Gastroesophageal sphincter (tissue), 4 donors: ENCODE measurements at regions not wholly inside any gene's neighbourhood (a gene's known extent, or its start where the extent isn't known, plus 50 kb on each side); places are given as distances from the start of the nearest gene placed in this dataset.

Experiments used
- ATAC-seq: fragments of 150-250 bp; one replicate; pipeline ENCODE4 v1.9.1; 2016; ENCODE audit warnings: mild to moderate bottlenecking, moderate library complexity
- H3K27ac ChIP-seq, 4 donors: fragments of 200-600 bp; sonication (generic) in 3 of 4; 1 replicate in 3 of 4; 2 replicates in 1 of 4; pipeline ENCODE4 v1.5.1; 2016 to 2019
- H3K27me3 ChIP-seq: fragments of 200-600 bp; sonication (generic); one replicate; pipeline ENCODE4 v1.5.1; 2019
- H3K36me3 ChIP-seq, 2 donors: fragments of 200-600 bp; sonication (generic); one replicate each; pipeline ENCODE4 v1.5.1; 2019; ENCODE audit warnings: control low read depth in 1 of 2
- H3K4me1 ChIP-seq, 3 donors: fragments of 200-600 bp; sonication (generic); 1 replicate in 2 of 3; 2 replicates in 1 of 3; pipeline ENCODE4 v1.5.1; 2016 to 2019; ENCODE audit warnings: control low read depth in 2 of 3
- H3K4me3 ChIP-seq, 2 donors: fragments of 200-600 bp; sonication (generic); one replicate each; pipeline ENCODE4 v1.5.1; 2019; ENCODE audit warnings: mild to moderate bottlenecking in 1 of 2, moderate library complexity in 1 of 2
- H3K9me3 ChIP-seq, 3 donors: fragments of 200-600 bp; sonication (generic); one replicate each; pipeline ENCODE4 v1.5.1; 2017 to 2019; ENCODE audit warnings: control low read depth in 2 of 3
- CTCF ChIP-seq, 4 experiments: fragments of 200-600 bp in 2 of 4; fragments of 450-650 bp in 2 of 4; sonication (generic) in 1 of 4; IDR thresholded peaks; one replicate each; pipeline ENCODE4 v1.5.1; 2017 to 2019; ENCODE audit warnings: antibody characterized with exemption in 4 of 4, mild to moderate bottlenecking in 2 of 4, moderate library complexity in 2 of 4
- EP300 ChIP-seq: sonication (generic); formaldehyde crosslinking; IDR thresholded peaks from one replicate; pipeline ENCODE4 v1.6.1; 2017; ENCODE audit warnings: antibody characterized with exemption, mild to moderate bottlenecking
- POLR2A ChIP-seq, 2 donors: fragments of 450-650 bp; IDR thresholded peaks; one replicate each; pipeline ENCODE4 v1.6.1; 2017; ENCODE audit warnings: antibody characterized with exemption in 2 of 2, mild to moderate bottlenecking in 2 of 2, moderate library complexity in 1 of 2
- POLR2AphosphoS5 ChIP-seq: sonication (generic); formaldehyde crosslinking; IDR thresholded peaks from one replicate; pipeline ENCODE4 v1.6.1; 2017; ENCODE audit warnings: antibody characterized with exemption
- WGBS, 2 donors: methylation state at CpG; one replicate each; pipeline ENCODE4 v1.1.5; 2018; ENCODE audit warnings: low coverage in 1 of 2; 5-methylcytosine and 5-hydroxymethylcytosine counted together

- TF ChIP-seq POLR2A (IDR thresholded peaks at IDR 0.05) (no peak), CTCF (IDR thresholded peaks at IDR 0.05) (no peak), POLR2AphosphoS5 (no peak)
- H3K9me3 ChIP-seq = no peaks in the 10 kb centered on the region
- no peaks in the 10 kb centered on the region for H3K27me3 ChIP-seq
- 0 to 2% methylated on average over 2 of the region's 2 CpGs for WGBS, 2 donors
- no peak for ATAC-seq
- no peaks in the 10 kb centered on the region for H3K36me3 ChIP-seq
- peaks cover 0 to 5% (median 0%) of the 10 kb centered on the region in 3 donors for H3K4me1 ChIP-seq
- peak overlapping the region in 1 of 4 donors; percentile 53 for H3K27ac ChIP-seq
- no peak overlapping the region for H3K4me3 ChIP-seq
Observed at GRCh38 chr13:102487330-102487729, 85.5 kb upstream of the FGF14 start.

GRCh38 chr13:102484329-102484728 is 82.5 kb upstream of the FGF14 start:
- no peak overlapping the region for H3K27ac ChIP-seq
- no peak overlapping the region for H3K4me3 ChIP-seq
- no peaks in the 10 kb centered on the region for H3K27me3 ChIP-seq
- 42 to 60% methylated on average over 2 of the region's 2 CpGs for WGBS, 2 donors
- H3K4me1 ChIP-seq = peaks cover 0 to 5% (median 0%) of the 10 kb centered on the region in 3 donors
- no peak for TF ChIP-seq POLR2A (IDR thresholded peaks at IDR 0.05)
- TF ChIP-seq EP300 = no peak
- TF ChIP-seq CTCF (IDR thresholded peaks at IDR 0.05) = peak in 1 of 4 experiments; percentile 35
- no peaks in the 10 kb centered on the region for H3K36me3 ChIP-seq
- ATAC-seq = no peak
- H3K9me3 ChIP-seq = no peaks in the 10 kb centered on the region

GRCh38 chr13:102472650-102473049 is 70.8 kb upstream of the FGF14 start:
- no peak for TF ChIP-seq EP300
- TF ChIP-seq POLR2AphosphoS5 = no peak
- TF ChIP-seq POLR2A (IDR thresholded peaks at IDR 0.05) = no peak
- TF ChIP-seq CTCF (IDR thresholded peaks at IDR 0.05) = no peak
- Histone ChIP-seq H3K4me1 (no peaks in the 10 kb centered on the region), H3K4me3 (no peak overlapping the region), H3K27me3 (no peaks in the 10 kb centered on the region), H3K9me3 (no peaks in the 10 kb centered on the region), H3K27ac (no peak overlapping the region), H3K36me3 (no peaks in the 10 kb centered on the region)
- no peak for ATAC-seq

GRCh38 chr13:102470283-102470917 is 68.6 kb upstream of the FGF14 start:
- peaks cover 0 to 10% (median 0%) of the 10 kb centered on the region in 3 donors for H3K4me1 ChIP-seq
- WGBS, 2 donors = 52 to 57% methylated on average over 3 of the region's 3 CpGs
- H3K27me3 ChIP-seq = no peaks in the 10 kb centered on the region
- H3K4me3 ChIP-seq = no peak overlapping the region
- H3K27ac ChIP-seq = no peak overlapping the region
- no peaks in the 10 kb centered on the region for H3K9me3 ChIP-seq
- ATAC-seq = no peak
- H3K36me3 ChIP-seq = no peaks in the 10 kb centered on the region
- TF ChIP-seq EP300 (no peak), POLR2A (IDR thresholded peaks at IDR 0.05) (no peak), POLR2AphosphoS5 (no peak), CTCF (IDR thresholded peaks at IDR 0.05) (no peak)

- TF ChIP-seq EP300 (no peak), CTCF (IDR thresholded peaks at IDR 0.05) (no peak), POLR2A (IDR thresholded peaks at IDR 0.05) (no peak), POLR2AphosphoS5 (no peak)
- Histone ChIP-seq H3K4me1 (peaks cover 0 to 10% (median 0%) of the 10 kb centered on the region in 3 donors), H3K4me3 (no peak overlapping the region), H3K36me3 (no peaks in the 10 kb centered on the region), H3K27me3 (no peaks in the 10 kb centered on the region), H3K9me3 (no peaks in the 10 kb centered on the region), H3K27ac (peak overlapping the region in 1 of 4 donors; percentile 62)
- ATAC-seq = no peak
- 10 to 30% methylated on average over 3 of the region's 3 CpGs for WGBS, 2 donors
Observed at GRCh38 chr13:102466610-102467190, 64.9 kb upstream of the FGF14 start.
